ENCODE measurements at regions not wholly inside any gene's neighbourhood (a gene's known extent, or its start where the extent isn't known, plus 50 kb on each side); places are given as distances from the start of the nearest gene placed in this dataset.

GRCh38 chr2:239853121-239853520, 172.0 kb downstream of the NDUFA10 start:
- no peaks in the 10 kb centered on the region for H3K4me1 ChIP-seq (ENCODE audit: control insufficient read depth in 1 of 2, insufficient read depth in 1 of 2, low read depth in 1 of 2, low read length in 1 of 2)
- peaks cover 12% of the 10 kb centered on the region for H3K27me3 ChIP-seq
- H3K36me3 ChIP-seq = no peaks in the 10 kb centered on the region
- no peak overlapping the region for H3K4me3 ChIP-seq (ENCODE audit: low read depth in 1 of 2, low read length in 1 of 2)
- H3K9me3 ChIP-seq = no peaks in the 10 kb centered on the region
- H3K27ac ChIP-seq = no peak overlapping the region
- TF ChIP-seq CTCF (IDR thresholded peaks at IDR 0.05) = no peak

DNA sequence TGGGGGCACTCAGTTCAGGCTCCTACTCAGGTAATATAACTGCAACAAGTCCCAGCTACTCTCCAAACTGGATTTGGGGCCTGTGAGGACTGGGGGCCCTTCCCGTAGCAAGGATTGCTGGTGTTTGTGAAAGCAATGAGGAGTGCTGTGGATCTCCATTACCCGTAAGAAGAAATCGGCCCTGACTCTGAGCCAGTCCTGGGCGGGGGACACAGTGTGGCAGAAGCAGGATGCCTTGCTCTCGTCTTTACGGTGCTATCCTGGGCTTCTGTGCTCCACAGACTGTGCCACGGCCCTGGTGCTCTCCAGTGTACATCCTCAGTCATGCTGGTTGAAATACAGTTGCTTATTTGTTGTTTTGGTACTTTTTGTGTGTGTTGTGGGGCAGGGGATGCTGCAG, 172.9 kb downstream of the NDUFA10 start:
- Histone ChIP-seq H3K27ac (no peak overlapping the region), H3K4me1 (ENCODE audit: control insufficient read depth in 1 of 2, insufficient read depth in 1 of 2, low read depth in 1 of 2, low read length in 1 of 2) (no peaks in the 10 kb centered on the region), H3K27me3 (peaks cover 4% of the 10 kb centered on the region), H3K36me3 (no peaks in the 10 kb centered on the region), H3K4me3 (ENCODE audit: low read depth in 1 of 2, low read length in 1 of 2) (no peak overlapping the region), H3K9me3 (no peaks in the 10 kb centered on the region)
- TF ChIP-seq CTCF (IDR thresholded peaks at IDR 0.05) = no peak

- Histone ChIP-seq H3K36me3 (no peaks in the 10 kb centered on the region), H3K27me3 (no peaks in the 10 kb centered on the region), H3K9me3 (no peaks in the 10 kb centered on the region), H3K4me1 (ENCODE audit: control insufficient read depth in 1 of 2, insufficient read depth in 1 of 2, low read depth in 1 of 2, low read length in 1 of 2) (no peaks in the 10 kb centered on the region), H3K4me3 (ENCODE audit: low read depth in 1 of 2, low read length in 1 of 2) (no peak overlapping the region), H3K27ac (no peak overlapping the region)
- TF ChIP-seq CTCF (IDR thresholded peaks at IDR 0.05) = no peak
These were observed 178.1 kb downstream of the NDUFA10 start for GRCh38 chr2:239846789-239847676.

GRCh38 chr2:239845968-239846367, 179.2 kb downstream of the NDUFA10 start:
- Histone ChIP-seq H3K36me3 (no peaks in the 10 kb centered on the region), H3K27ac (no peak overlapping the region), H3K4me1 (ENCODE audit: control insufficient read depth in 1 of 2, insufficient read depth in 1 of 2, low read depth in 1 of 2, low read length in 1 of 2) (no peaks in the 10 kb centered on the region), H3K4me3 (ENCODE audit: low read depth in 1 of 2, low read length in 1 of 2) (no peak overlapping the region), H3K27me3 (no peaks in the 10 kb centered on the region), H3K9me3 (no peaks in the 10 kb centered on the region)
- TF ChIP-seq CTCF (IDR thresholded peaks at IDR 0.05) = no peak

DNA sequence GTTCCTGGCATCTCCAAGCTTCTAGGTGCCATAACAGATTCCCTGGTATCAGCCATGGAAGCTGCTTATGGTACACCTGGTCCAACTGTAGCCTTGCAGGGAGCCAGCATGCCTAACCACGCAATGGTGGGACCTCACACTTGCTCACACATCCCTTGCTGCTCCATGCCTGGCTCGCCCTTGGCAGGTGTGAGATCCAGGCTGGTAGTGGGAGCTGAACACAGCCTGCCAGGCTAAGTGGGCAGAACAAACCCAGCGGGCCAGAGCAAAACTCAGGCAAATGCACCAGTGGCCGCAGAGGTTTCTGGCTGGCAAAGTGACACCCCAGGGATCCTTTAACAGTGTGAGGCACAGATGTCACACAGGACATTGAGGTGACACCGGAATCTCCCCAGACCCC, 185.8 kb downstream of the NDUFA10 start:
- H3K9me3 ChIP-seq = no peaks in the 10 kb centered on the region
- H3K4me3 ChIP-seq (ENCODE audit: low read depth in 1 of 2, low read length in 1 of 2) = no peak overlapping the region
- H3K4me1 ChIP-seq (ENCODE audit: control insufficient read depth in 1 of 2, insufficient read depth in 1 of 2, low read depth in 1 of 2, low read length in 1 of 2) = no peaks in the 10 kb centered on the region
- no peaks in the 10 kb centered on the region for H3K36me3 ChIP-seq
- H3K27ac ChIP-seq = no peak overlapping the region
- TF ChIP-seq CTCF (IDR thresholded peaks at IDR 0.05) = no peak
- no peaks in the 10 kb centered on the region for H3K27me3 ChIP-seq
